Fibroblast of skin of scalp (primary cell): ENCODE measurements at regions not wholly inside any gene's neighbourhood (a gene's known extent, or its start where the extent isn't known, plus 50 kb on each side); places are given as distances from the start of the nearest gene placed in this dataset.

Experiments used
- DNase-seq: peaks from one replicate; pipeline ENCODE4 v3.0.0-alpha.2; 2013

DNA sequence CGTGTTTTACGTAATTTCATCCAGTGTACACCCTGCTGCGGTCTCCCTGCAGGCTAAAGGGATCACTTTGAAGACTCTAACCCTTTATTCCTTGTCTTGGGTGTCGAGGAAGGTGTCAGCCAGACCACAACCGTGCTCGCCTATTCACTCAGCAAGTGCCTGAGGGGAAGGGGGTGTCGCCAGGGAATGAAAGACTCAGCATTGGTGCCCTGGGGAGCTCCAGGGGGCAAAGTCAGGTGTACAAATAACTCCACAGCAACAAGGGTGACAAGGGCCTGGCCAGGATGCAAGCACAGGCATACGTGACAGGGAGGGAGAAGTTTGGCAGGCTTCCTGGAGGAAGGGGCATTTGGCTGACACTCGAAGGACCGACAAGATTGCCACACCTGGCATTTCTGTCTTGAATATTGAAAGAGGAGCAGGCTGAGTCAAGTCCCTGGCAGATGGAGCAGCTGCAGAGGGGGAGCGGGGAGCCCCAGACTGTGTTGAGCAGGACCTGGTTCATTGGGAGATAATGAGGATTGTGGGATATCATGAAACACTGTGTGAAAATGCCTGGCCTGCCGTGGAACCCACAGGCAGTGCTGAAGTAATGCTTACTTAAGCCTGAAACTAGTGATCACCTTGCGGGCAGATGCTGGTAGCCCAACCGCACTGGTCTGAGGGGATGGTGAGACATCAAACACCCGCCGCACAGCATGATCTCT, 93.9 kb downstream of the RHOB start:
- no peak for DNase-seq

DNA sequence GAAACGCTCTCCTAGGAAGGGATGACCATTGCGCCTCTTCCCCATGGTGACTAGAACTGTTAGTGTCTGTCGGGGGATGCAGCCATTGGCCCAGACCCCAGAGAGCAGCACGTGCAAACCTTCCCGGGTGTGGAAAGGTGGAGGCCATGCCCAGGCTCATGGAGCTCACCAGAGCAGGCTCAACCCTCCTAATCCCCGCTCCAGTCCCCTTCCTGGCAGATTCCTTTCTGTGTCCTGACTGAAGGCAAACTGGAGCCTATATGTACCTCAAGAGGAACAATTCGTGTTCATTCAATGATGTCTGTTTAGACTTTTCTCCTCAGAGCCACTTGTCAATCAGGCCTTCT, 94.4 kb downstream of the RHOB start:
- no peak for DNase-seq

DNA sequence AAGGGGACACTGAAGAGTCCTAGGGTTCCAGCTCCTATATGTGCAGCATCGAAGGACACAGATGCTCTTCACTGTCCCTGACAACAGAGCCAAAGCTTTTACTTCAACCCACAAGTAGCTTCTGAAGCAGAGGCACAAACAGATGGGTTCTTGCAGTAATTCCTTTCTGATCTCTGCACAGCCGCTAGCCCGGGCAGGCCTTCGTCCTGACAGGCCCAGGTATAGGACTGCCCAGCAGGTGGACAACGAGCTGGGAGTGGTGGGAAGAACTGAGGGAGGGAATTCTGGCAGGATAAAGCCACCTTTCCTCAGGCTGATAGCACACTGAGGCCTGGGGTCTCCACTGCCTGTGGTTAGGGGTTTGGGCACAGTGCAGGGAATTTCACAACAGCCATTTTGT, 94.8 kb downstream of the RHOB start:
- DNase-seq = no peak

DNA sequence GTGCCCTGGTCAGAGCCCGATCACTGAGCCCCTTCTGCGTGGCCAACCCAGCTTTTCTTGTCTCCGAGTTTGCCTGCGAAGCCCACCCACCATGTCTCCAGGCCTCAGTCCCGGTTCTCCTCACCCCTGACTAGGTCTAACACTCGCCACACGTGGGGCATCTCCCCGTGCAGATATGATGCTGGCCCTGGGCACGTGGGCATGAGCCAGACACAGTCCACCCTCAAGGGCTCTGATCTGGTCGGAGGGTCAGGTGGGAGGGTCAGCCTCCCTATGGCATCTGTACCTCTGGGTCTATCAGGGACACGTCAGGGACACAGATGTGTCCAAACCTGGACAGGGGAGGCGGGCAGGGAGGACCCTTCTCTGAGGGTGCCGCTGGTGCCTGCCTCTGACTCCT, 95.4 kb downstream of the RHOB start:
- no peak for DNase-seq

DNA sequence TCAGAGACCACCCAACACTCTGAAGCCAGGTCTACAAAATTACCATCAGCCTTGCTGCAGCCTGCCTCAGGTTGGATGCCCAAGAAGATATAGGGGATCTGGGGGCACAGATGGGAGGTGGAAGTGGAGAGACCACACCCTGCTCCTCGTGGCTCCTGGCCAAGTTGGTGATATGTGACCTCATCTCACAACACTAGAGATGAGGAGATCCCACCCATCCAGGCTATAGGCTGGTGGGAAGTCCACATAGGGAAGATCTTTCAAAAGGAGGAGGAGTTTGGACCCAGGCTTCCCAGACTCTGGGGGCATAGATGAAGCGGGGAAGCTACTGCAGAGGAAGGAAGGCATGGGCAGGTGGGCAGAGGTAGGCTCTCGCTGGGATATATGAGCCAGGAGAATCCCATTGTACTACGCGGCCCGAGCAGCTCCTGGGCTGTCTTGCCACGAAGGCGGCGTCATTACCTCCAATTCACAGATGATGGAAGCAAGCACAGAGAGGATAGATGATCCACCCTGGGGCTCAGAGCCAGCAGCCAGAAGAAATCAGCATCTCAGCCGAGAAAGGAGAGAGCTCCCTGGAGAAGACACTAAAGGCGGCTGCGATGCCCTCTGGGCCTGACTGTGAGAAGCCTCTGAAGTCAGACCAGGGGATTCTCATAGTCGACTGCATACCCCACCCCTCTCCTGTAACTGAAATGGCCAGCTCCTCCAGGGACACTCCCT, 96.0 kb downstream of the RHOB start:
- DNase-seq = no peak

DNA sequence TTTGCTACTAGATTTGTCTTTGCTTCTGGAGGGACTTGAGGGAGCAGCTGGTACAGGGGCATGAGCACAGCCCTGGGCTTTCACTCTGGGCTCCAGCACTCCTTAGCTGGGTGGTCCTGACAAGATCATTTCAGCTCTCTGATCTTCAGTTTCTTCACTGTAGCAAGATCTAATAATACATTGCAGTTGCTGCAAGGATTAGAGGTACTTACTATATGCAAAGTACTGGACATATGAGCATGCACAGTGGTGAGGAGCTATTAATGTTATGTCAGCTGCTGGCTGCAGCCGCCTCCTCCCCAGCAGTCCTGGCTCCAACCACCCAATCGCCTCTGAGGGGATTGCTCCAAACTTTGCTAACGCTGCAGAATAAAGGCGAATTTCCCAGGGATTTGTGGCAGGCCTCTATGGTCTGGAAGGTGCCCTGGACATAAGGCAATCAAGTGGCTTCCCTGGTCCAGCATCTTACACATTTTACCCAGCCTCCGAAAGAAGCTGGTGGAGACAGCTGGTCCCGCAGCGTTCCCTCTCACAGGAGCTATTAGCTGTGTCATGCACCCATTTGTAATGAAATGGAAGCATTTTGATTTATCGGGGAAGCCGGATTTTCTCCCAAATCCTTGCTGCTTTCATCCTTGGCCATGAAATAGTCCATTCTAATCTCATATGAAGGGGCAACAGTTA, 96.7 kb downstream of the RHOB start:
- DNase-seq = no peak

DNA sequence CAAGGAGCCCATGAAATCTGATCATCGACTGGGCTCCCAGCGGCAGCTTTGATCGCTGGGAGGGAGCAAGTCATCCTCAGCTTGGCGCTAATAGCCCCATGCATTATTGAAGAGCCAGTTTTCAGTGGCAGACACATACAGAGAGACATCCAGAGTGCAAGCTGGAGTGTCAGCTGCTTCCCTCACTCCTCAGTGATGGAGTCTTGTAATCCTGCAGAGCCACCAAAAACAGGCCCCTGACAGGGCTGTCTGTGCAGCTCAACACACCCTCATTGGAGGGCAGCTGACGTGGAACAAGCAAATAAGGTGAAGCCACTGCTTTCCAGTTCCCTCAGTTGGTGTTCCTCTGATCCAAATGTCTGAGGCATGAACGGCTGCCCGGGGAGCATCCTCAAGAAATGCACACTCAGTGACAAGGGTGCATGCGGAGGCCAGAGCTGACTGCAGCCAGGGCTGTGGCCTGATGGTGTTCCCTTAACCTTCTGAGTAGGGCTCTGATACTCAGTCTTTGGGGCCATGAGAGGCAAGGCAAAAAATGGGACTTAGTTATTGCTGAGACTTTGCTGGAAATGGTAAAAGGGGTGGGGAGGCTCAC, 97.4 kb downstream of the RHOB start:
- no peak for DNase-seq

DNA sequence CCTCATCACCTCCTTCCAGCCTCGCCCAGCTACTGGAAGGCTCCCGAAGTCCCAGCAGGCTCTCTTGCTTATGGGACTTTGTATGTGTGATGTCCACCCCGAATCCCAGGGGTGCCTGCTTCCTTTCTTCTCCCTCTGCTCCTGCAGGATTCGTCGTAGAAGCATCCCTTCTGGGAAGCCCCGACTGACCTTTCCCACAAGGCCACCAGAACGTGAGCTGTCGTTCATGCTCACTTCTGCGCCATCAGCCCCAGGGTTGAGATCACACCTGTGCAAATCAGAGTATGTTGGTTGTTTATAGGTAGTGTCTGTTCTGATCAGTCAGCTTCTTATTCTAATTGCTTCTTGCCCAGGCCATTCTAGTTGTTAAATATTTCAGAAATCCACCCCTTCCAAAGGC, 101.8 kb downstream of the HS1BP3 start:
- no peak for DNase-seq

DNA sequence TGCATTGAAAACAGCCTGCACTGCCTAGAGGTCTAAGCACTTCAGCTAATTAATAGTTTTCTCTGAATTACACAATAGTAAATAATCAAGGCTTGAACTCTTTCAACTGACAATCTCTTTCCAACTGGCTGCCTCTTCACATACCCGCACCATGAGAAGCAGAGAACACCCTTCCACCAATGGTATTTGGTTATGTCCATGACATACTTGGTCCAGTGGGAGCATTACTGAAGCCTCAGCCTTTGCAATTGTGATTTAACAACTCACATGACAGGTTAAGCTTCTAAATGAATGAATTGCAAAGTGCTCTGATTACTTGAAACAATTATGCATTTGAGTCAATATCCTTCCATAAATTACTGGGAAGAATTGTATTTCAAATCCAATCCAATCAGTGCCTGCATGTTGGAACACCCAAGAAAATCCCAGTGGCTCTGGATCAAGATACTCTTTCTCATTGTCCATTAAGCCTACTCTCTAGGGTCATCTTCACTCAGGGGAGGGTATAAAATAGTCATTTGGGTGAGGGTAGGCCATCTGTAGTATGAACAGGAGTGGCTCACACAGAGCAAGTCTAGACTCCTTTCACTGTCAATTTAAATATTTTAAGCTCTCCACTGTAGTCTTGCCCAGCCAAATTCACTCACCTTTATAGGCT, 101.1 kb downstream of the HS1BP3 start:
- DNase-seq = no peak

DNA sequence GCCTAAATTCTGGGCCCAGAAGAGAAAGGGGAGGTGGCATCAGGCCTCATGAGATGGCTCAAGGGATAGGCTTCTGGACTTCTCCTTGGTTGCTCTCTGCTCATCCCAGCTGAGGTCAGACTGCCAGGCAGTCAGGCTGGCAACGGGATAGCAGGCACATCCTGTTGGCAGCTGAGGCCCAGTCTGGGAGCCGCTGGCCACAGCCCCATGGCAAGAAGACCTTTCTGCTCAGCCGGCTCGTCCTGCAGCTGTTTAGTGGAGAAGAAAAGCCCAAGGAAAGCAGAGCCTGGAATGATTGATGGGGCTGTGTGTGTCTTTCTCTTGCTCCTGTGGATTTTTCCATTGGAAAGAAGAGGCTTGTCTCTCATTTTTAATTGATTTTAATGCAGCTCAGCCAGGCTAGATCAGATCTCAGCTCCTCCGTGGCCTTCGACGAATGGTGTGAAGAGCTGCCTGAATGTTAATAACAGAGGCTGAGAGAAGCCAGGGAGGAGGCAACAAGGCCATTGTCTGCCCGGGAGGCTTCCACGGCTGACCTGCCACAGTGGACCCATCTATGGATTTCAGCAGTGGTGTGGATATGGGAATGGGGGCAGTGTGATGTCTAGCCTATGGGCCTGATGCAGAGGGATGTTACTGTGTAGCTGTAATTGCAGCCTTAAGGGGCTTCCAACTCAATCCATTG, 99.5 kb downstream of the HS1BP3 start:
- DNase-seq = no peak

DNA sequence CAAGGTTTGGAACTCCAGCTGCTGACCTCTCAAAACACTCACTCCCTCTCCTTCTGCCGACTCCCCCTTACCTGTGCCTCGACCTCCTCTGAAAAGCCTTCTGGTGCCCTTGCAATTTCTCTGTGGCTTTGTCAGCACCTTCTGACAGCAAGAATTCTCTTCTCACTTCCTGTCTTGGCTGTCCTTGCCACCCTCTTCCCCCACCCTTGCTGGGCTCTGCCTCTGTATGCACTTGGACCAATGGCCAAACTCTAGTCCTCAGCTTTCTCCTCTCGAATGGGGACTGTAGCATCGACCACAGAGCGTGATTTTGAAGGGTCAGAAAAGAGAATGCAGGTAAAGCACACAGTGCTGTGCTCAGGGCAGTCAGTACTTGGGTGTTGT, 99.0 kb downstream of the HS1BP3 start:
- DNase-seq = no peak

DNA sequence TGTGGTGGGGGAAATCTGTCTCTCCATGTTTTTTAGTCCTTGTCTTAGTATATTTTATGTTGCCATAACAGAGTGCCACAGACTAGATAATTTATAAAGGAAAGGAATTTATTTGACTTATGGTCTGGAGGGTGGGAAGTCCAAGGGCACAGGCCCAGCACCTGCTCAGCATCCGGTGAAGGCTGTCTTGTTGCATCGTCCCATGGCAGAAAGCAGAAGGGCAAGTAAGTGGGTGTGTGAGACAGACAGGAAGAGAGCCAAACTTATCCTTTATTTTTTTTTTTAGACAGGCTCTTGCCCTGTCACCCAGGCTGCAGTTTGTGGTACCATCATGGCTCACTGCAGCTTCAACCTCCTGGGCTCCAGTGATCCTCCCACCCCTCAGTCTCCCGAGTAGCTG, 98.1 kb downstream of the HS1BP3 start:
- DNase-seq = no peak

DNA sequence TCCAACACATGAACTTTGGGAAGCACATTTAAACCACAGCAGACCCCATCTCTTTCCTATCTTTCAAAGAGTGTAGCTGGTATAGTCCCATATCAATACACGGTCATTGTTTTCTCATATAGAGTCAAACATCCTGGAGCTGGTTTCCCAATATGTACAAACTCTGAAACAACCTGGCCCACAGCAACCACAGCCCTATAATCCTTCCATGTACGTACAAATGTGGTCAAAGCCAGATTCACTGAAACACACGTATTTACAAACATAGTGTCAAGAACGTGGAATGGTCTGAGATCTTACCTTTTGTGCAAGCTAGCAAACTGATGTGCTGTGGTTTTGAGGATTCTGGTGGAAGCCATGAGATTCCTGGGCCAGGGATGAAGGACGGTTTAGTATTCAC, 97.3 kb downstream of the HS1BP3 start:
- no peak for DNase-seq

DNA sequence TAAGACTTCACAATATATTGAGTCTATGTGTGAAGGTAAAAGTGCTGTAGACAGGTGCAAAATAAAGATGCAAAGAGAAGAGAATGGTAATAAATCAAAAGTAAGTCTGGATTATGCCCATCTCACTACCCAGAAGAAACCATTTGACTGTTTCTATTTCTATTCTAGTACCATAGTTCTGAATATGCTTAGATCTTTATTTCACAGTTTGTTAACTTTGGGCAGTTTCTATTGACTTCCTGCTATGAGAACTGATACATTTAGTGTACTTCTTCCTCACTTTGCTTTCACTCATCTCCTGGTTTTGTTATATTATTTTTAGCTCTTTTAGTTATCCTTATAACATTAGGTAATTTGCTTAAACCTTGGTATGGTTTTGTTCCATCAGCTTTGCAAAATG, 94.9 kb downstream of the HS1BP3 start:
- no peak for DNase-seq

DNA sequence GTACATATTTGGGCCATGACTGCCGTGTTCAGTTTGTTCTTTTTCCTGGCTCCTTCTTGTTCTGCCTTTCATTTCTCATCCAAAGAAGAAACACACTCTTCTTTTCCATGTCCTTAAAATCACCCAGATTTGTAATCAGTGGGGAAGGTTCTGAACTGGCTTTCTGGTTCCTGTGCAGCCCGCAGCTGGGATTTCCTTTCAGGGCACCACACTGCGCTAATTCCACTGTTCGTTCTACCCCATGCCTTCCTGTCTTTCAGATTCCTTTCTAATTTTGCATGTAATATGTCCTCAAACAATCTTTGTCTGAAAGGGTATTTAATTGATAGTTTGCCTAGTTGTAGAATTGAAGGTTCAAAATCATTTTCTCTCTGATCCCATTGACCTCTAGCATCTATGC, 94.1 kb downstream of the HS1BP3 start:
- no peak for DNase-seq

DNA sequence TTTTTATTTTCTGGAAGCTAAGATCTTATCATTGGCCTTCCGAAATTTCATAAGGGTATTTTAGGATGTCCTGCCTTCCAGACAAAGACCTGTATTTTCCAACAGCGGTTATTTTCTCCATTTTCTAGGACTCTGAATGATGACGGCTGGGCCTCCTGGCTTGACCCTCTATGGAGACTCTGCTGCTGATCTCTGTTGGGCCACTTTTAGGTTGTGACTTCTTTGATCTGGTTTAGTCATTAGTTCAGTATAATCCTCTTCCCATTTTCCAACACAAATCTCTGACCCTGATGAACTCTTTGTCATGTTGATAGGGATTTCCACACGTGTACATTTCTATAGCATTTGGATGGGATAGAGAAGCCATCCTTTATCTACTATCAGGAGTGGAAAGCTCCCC, 93.7 kb downstream of the HS1BP3 start:
- no peak for DNase-seq

DNA sequence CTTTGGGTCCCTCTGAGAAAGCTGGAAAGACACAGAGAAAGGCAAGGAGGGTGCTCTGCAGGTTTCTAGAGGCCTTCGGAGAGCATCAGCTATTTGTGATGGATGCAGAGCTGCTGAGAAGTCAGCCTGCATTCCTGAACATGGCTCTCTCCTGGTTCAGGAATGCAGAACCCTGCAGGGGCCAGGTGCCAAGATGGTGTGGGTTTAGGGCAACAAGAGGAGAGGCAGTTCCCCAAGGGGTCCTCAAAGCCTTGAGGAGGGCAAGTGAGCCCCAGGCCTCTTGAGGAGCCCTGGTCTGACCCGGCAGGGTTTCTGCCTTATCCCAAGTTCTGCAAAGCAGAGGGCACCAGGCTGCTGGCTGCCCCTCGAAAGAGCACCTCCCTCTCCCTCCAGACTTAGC, 93.3 kb downstream of the HS1BP3 start:
- no peak for DNase-seq

DNA sequence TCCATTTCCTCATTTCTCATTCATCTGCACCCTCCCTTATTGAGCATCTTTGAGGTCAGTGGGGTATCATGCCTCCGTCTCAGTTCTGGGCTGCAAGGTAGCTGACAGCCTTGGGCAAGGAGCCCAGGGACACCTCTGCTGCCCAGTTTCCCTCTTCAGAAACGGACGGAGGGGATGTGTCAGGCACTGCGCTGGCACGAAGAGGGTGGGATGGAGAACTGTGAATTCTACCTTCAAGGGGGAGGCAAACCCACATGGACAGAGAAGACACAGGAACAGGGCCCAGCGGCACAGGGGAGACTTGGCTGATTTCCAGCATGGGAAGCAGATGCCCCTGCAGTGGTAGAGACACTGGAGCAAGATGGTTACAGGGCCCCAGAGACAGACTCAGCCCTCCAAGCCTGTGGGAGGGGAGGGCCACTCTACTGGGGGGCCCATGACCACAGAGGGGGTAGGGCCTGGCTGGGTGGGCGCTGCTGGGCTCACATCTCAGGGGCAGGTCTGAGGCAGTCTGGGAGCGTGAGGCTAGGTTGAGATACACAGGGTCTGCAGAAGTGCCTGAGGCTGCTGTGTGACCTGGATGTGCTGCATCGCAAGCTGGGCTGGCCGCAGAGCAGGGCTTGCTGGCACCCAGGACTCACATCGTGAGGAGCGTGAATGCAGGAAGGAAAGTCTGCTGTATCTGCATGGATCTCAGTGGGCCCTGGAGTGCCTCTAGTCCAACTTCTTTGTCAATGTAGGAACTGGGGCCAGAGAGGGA, 92.3 kb downstream of the HS1BP3 start:
- DNase-seq = no peak

DNA sequence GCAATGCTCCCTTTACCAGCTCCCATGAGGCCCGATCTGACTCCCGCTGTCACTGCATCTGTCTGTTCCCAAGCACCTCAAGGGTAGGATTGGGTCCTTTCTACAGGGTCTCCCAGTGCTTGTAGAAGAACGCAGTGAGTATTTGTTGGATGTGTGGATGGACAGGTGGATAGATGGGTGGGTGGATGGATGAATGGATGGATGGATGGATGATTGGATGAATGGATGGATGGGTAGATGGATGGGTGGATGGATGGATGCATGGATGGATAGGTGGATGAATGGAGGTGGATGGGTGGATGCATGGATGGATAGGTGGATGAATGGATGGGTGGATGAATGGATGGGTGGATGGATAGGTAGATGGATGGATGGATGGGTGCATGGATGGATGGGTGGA, 91.6 kb downstream of the HS1BP3 start:
- DNase-seq = no peak

DNA sequence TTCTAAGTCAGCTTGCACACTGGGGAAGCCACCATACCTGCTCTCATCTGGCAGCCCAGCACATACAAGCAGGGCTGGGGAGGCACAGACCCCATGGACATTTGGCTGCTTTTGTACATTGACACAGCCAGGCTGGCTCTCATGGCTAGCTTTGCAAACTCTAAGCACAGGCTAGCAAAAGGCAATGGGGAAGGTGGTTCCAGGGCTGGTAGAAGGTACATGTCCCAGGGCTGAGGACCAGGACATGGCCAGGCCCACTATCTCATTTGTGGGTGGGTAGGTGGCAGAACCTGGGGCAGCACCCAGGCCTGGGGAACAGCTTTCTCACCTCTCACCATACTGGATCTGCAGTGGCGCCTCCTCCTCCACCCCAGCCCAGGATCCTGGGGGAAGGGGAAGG, 90.9 kb downstream of the HS1BP3 start:
- no peak for DNase-seq

DNA sequence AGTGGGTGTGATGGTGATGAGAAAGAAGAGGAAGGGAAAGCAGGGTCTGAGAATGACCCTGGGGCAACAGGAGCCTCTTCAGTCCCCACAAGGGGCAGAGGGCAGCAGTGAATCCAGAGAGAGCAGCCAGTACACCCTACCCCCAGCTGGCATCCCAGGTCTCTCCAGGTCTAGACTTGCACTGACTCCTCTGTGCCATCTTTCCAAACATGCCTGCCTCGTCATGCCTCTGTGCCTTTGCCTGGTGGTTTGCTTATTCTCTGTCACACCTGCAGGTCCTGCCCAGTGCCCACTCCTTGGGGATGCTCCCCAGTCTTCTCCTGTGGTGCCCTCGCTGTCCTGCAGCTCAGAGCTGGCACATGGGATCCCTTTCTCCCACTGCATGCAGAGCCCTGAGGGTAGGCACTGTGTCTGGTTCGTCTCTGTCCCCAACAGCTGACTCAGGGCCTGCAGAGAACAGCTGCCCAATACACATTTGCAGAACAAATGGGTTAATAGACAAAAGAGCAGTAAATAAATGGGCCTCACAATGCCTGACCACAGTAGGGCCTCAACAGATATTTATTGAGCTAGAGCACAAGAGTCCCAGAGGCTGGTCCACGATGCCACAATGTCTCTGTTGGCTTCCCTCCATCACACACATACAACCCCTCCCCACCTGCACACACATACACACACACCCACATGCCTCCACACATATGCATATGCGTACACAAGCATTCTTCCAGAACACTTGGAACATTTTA, 89.8 kb downstream of the HS1BP3 start:
- no peak for DNase-seq
